GM12892 (cell line): ENCODE measurements at regions not wholly inside any gene's neighbourhood (a gene's known extent, or its start where the extent isn't known, plus 50 kb on each side); places are given as distances from the start of the nearest gene placed in this dataset.
"Not testable (repeated sequence)": the region's sequence is repeated elsewhere in the genome, so short reads cannot be mapped to it uniquely, and the experiment has no call there.

Experiments used
- POLR2A ChIP-seq: IDR thresholded peaks from 2 replicates; pipeline ENCODE4 v1.6.1; 2011; ENCODE audit warnings: low read depth, low read length, control low read depth
- TAF1 ChIP-seq: IDR thresholded peaks from 2 replicates; pipeline ENCODE4 v1.6.1; 2011; ENCODE audit warnings: low read depth, mild to moderate bottlenecking, control low read depth, low read length, borderline replicate concordance

GRCh38 chr16:88184053-88184452 lies 198.7 kb upstream of the ZNF469 start:
- not testable (repeated sequence) for TF ChIP-seq TAF1, POLR2A
